WTC11 (cell line): ENCODE measurements at regions not wholly inside any gene's neighbourhood (a gene's known extent, or its start where the extent isn't known, plus 50 kb on each side); places are given as distances from the start of the nearest gene placed in this dataset.

Source experiments
- ATAC-seq: fragments of 200-7000 bp; cut with Tn5 transposase; 2 replicates; pipeline ENCODE4 v1.10.0; 2021; ENCODE audit warnings: mild to moderate bottlenecking, moderate library complexity
- CTCF ChIA-PET: fragments of 300-600 bp; sonication (Branson Sonifier 250); formaldehyde crosslinking; loops from one replicate; lab custom pipeline; 2021; ENCODE audit warnings: antibody characterized with exemption; lab: Charles Lee
- POLR2A ChIA-PET: fragments of 350-600 bp; sonication (Branson Sonifier 250); formaldehyde crosslinking; loops from one replicate; lab custom pipeline; 2021; ENCODE audit warnings: antibody characterized with exemption; lab: Charles Lee
- DNase-seq: peaks from one replicate; pipeline ENCODE4 v3.0.0; 2021; ENCODE audit warnings: low spot score
- H3K27ac Mint-ChIP-seq: 2 replicates; pipeline ENCODE4 v1.8.0; 2021; ENCODE audit warnings: mixed read lengths
- H3K27me3 Mint-ChIP-seq: 2 replicates; pipeline ENCODE4 v1.8.0; 2021; ENCODE audit warnings: low read depth, mild to moderate bottlenecking, moderate library complexity, mixed read lengths
- H3K36me3 Mint-ChIP-seq: 2 replicates; pipeline ENCODE4 v1.8.0; 2021; ENCODE audit warnings: mixed read lengths
- H3K4me1 Mint-ChIP-seq: 2 replicates; pipeline ENCODE4 v1.8.0; 2022; ENCODE audit warnings: mixed read lengths
- H3K4me3 Mint-ChIP-seq: 2 replicates; pipeline ENCODE4 v1.8.0; 2021; ENCODE audit warnings: mild to moderate bottlenecking, moderate library complexity, mixed read lengths
- H3K9me3 Mint-ChIP-seq: 2 replicates; pipeline ENCODE4 v1.8.0; 2021; ENCODE audit warnings: mixed read lengths
- ATF1 ChIP-seq: sonication (generic); formaldehyde crosslinking; IDR thresholded peaks from 2 replicates; pipeline ENCODE4 v1.8.1; 2023; ENCODE audit warnings: mild to moderate bottlenecking, moderate library complexity, missing genetic modification reagents
- CREB1 ChIP-seq: sonication (generic); formaldehyde crosslinking; IDR thresholded peaks from 2 replicates; pipeline ENCODE4 v1.8.0; 2023; ENCODE audit warnings: mild to moderate bottlenecking, missing genetic modification reagents
- GABPB1 ChIP-seq: sonication (generic); formaldehyde crosslinking; IDR thresholded peaks from 2 replicates; pipeline ENCODE4 v1.8.1; 2023; ENCODE audit warnings: mild to moderate bottlenecking, missing genetic modification reagents
- HMGA2 ChIP-seq: fragments of 250-450 bp; sonication (Bioruptor Pico); IDR thresholded peaks from 2 replicates; pipeline ENCODE4 v1.4.0; 2021; ENCODE audit warnings: mild to moderate bottlenecking, moderate library complexity
- IRF2 ChIP-seq: sonication (generic); formaldehyde crosslinking; IDR thresholded peaks from 2 replicates; pipeline ENCODE4 v1.8.0; 2022; ENCODE audit warnings: low read depth, missing genetic modification reagents, borderline replicate concordance
- JUN ChIP-seq: sonication (generic); formaldehyde crosslinking; IDR thresholded peaks from 2 replicates; pipeline ENCODE4 v1.8.0; 2023; ENCODE audit warnings: mild to moderate bottlenecking, missing genetic modification reagents
- MXD4 ChIP-seq: fragments of 250-450 bp; sonication (Bioruptor Pico); IDR thresholded peaks from 2 replicates; pipeline ENCODE4 v1.8.0; 2021; ENCODE audit warnings: mild to moderate bottlenecking, moderate library complexity, borderline replicate concordance
- NFATC4 ChIP-seq: fragments of 250-450 bp; sonication (Bioruptor Pico); IDR thresholded peaks from 2 replicates; pipeline ENCODE4 v1.9.0; 2021; ENCODE audit warnings: mild to moderate bottlenecking
- NR3C1 ChIP-seq: sonication (generic); formaldehyde crosslinking; conservative IDR thresholded peaks from 2 replicates; pipeline ENCODE4 v1.8.1; 2023; ENCODE audit warnings: low read depth, mild to moderate bottlenecking, missing genetic modification reagents
- ZBTB21 ChIP-seq: sonication (generic); formaldehyde crosslinking; IDR thresholded peaks from 2 replicates; pipeline ENCODE4 v1.8.1; 2023; ENCODE audit warnings: mild to moderate bottlenecking, missing genetic modification reagents, borderline replicate concordance
- ZNF138 ChIP-seq: sonication (generic); formaldehyde crosslinking; conservative IDR thresholded peaks from 2 replicates; pipeline ENCODE4 v1.8.1; 2022; ENCODE audit warnings: mild to moderate bottlenecking, moderate library complexity, missing genetic modification reagents
- ZNF232 ChIP-seq: sonication (generic); formaldehyde crosslinking; IDR thresholded peaks from 2 replicates; pipeline ENCODE4 v1.8.0; 2022; ENCODE audit warnings: mild to moderate bottlenecking, missing genetic modification reagents
- TF ChIP-seq, protein P1 (sequence below): sonication (generic); formaldehyde crosslinking; IDR thresholded peaks from 2 replicates; pipeline ENCODE4 v1.8.1; 2022; ENCODE audit warnings: low read depth, mild to moderate bottlenecking, moderate library complexity, missing genetic modification reagents, borderline replicate concordance
- TF ChIP-seq, protein P2 (sequence below): fragments of 250-450 bp; sonication (Bioruptor Pico); IDR thresholded peaks from 2 replicates; pipeline ENCODE4 v2.1.2; 2022; ENCODE audit warnings: mild to moderate bottlenecking, moderate library complexity
- TF ChIP-seq, protein P3 (sequence below): sonication (generic); formaldehyde crosslinking; IDR thresholded peaks from 2 replicates; pipeline ENCODE4 v1.8.1; 2023; ENCODE audit warnings: mild to moderate bottlenecking, missing genetic modification reagents, borderline replicate concordance
- TF ChIP-seq, protein P4 (sequence below): sonication (generic); formaldehyde crosslinking; IDR thresholded peaks from 2 replicates; pipeline ENCODE4 v1.8.1; 2022; ENCODE audit warnings: mild to moderate bottlenecking, moderate library complexity, missing genetic modification reagents

DNA sequence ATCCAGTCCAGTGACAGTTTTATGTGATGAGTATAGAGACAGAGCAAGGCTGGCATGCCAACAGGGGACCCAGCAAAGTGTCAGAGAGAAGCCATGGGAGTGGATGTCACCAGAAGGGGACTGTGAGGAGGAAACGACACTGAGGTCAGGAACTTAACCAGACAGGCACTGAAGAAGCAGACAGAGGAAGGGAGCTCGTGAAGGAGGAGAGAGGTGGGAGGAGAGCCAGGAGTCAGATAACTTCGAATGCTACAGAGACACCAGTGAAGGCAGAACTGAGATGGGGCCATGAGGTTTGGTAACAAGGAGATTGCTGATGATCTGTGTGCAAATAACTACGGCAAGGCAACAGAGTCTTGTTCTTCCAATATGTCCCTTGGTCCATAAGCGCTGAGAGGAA lies 211.1 kb upstream of the FOXA2 start (continued):
- TF ChIP-seq, protein P1, sequence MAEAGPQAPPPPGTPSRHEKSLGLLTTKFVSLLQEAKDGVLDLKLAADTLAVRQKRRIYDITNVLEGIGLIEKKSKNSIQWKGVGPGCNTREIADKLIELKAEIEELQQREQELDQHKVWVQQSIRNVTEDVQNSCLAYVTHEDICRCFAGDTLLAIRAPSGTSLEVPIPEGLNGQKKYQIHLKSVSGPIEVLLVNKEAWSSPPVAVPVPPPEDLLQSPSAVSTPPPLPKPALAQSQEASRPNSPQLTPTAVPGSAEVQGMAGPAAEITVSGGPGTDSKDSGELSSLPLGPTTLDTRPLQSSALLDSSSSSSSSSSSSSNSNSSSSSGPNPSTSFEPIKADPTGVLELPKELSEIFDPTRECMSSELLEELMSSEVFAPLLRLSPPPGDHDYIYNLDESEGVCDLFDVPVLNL (CRISPR knock-in tag), result no peak
- TF ChIP-seq ZNF138 (CRISPR knock-in tag) (no peak), MXD4 (CRISPR knock-in tag) (no peak), HMGA2 (CRISPR knock-in tag) (no peak)

DNA sequence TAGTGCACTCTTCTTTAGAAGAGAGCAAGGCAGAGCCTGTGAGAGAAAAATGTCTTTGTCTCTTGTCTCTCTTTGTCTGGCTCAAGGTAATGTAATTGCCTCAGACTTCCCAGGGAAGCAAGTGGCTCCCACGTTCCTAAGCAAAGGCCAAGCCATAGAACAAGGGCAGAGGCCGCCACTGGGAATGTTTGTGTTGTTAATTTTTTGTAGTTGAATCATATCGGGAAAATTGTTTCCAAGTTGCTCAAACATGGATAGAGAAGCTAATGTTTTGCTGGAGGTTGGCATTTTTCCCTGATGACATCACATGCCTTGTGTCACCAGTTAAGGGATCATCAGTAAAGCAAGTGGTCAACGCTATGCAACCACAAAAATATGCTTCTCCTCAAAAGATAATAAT lies 211.5 kb upstream of the FOXA2 start:
- H3K27ac Mint-ChIP-seq, result no peak overlapping the region
- H3K4me1 Mint-ChIP-seq, result peaks cover 16% of the 10 kb centered on the region
- no peak for TF ChIP-seq ZBTB21 (CRISPR knock-in tag)
- TF ChIP-seq, protein P2, sequence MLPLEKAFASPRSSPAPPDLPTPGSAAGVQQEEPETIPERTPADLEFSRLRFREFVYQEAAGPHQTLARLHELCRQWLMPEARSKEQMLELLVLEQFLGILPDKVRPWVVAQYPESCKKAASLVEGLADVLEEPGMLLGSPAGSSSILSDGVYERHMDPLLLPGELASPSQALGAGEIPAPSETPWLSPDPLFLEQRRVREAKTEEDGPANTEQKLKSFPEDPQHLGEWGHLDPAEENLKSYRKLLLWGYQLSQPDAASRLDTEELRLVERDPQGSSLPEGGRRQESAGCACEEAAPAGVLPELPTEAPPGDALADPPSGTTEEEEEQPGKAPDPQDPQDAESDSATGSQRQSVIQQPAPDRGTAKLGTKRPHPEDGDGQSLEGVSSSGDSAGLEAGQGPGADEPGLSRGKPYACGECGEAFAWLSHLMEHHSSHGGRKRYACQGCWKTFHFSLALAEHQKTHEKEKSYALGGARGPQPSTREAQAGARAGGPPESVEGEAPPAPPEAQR (CRISPR knock-in tag), result no peak
- TF ChIP-seq ZNF232 (CRISPR knock-in tag), result no peak
- H3K4me3 Mint-ChIP-seq, result no peak overlapping the region
- DNase-seq (no peak), ATAC-seq (no peak)
- no peaks in the 10 kb centered on the region for H3K27me3 Mint-ChIP-seq
- ChIA-PET CTCF (interaction anchor here (1.5 kb wide), 1 partner anchor 104 kb away, joined by 3 read pairs; no protein-coding TSS in a partner anchor), POLR2A (no interaction called here)
- peaks cover 7% of the 10 kb centered on the region; the same call in 1 of the 2 replicates for H3K9me3 Mint-ChIP-seq
- H3K36me3 Mint-ChIP-seq, result no peaks in the 10 kb centered on the region

DNA sequence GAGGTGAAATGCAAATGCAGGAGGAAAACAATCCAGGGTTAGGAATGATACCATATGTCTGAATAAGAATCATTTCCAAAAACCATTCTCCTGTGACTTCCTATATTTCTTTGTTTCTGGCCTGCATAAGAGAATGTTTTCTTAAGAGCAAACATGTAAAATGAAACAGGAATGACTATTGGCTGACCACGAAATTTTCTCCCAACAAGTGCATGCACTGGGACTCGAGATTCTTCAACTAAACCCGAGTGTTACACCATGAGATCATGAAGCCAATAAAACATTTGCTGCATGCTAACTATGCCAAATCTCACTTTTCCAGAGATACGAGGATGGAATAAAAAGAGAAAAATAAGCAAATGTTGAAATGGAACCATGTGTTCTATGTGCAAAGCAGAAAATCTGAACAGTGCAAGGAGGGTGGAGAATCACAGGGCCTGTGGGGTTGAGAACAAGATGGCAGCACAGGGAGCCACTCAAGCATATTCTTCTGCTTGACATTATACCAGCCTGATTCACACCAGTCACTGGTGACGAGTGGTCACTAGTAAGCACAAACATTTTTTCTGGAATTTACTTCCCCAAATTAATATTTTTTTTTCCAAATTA lies 212.2 kb upstream of the FOXA2 start:
- ATAC-seq (no peak), DNase-seq (no peak)
- POLR2A ChIA-PET, result no interaction called here
- Mint-ChIP-seq H3K27me3 (no peaks in the 10 kb centered on the region), H3K27ac (no peak overlapping the region), H3K4me1 (peaks cover 22% of the 10 kb centered on the region), H3K36me3 (no peaks in the 10 kb centered on the region), H3K4me3 (no peak overlapping the region), H3K9me3 (peaks cover 7% of the 10 kb centered on the region; the same call in 1 of the 2 replicates)
- TF ChIP-seq NR3C1 (no peak), JUN (CRISPR knock-in tag) (no peak), CREB1 (CRISPR knock-in tag) (no peak), NFATC4 (CRISPR knock-in tag) (no peak), IRF2 (CRISPR knock-in tag) (no peak), GABPB1 (CRISPR knock-in tag) (no peak), ATF1 (no peak)
- TF ChIP-seq, protein P3, sequence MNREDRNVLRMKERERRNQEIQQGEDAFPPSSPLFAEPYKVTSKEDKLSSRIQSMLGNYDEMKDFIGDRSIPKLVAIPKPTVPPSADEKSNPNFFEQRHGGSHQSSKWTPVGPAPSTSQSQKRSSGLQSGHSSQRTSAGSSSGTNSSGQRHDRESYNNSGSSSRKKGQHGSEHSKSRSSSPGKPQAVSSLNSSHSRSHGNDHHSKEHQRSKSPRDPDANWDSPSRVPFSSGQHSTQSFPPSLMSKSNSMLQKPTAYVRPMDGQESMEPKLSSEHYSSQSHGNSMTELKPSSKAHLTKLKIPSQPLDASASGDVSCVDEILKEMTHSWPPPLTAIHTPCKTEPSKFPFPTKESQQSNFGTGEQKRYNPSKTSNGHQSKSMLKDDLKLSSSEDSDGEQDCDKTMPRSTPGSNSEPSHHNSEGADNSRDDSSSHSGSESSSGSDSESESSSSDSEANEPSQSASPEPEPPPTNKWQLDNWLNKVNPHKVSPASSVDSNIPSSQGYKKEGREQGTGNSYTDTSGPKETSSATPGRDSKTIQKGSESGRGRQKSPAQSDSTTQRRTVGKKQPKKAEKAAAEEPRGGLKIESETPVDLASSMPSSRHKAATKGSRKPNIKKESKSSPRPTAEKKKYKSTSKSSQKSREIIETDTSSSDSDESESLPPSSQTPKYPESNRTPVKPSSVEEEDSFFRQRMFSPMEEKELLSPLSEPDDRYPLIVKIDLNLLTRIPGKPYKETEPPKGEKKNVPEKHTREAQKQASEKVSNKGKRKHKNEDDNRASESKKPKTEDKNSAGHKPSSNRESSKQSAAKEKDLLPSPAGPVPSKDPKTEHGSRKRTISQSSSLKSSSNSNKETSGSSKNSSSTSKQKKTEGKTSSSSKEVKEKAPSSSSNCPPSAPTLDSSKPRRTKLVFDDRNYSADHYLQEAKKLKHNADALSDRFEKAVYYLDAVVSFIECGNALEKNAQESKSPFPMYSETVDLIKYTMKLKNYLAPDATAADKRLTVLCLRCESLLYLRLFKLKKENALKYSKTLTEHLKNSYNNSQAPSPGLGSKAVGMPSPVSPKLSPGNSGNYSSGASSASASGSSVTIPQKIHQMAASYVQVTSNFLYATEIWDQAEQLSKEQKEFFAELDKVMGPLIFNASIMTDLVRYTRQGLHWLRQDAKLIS, result no peak
- TF ChIP-seq, protein P4, sequence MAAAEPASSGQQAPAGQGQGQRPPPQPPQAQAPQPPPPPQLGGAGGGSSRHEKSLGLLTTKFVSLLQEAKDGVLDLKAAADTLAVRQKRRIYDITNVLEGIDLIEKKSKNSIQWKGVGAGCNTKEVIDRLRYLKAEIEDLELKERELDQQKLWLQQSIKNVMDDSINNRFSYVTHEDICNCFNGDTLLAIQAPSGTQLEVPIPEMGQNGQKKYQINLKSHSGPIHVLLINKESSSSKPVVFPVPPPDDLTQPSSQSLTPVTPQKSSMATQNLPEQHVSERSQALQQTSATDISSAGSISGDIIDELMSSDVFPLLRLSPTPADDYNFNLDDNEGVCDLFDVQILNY (CRISPR knock-in tag), result no peak
- CTCF ChIA-PET, result interaction anchor here (1.5 kb wide), 1 partner anchor 105 kb away, joined by 3 read pairs; no protein-coding TSS in a partner anchor
